ENCODE measurements at regions not wholly inside any gene's neighbourhood (a gene's known extent, or its start where the extent isn't known, plus 50 kb on each side); places are given as distances from the start of the nearest gene placed in this dataset.

- H3K4me3 ChIP-seq (ENCODE audit: low read depth, low read length), result no peak overlapping the region
- no peak for DNase-seq (ENCODE audit: low read depth)
These were observed 327.8 kb downstream of the IRX2 start for GRCh38 chr5:2423634-2424033.

GRCh38 chr5:2417301-2417700 is 334.2 kb downstream of the IRX2 start:
- no peak for DNase-seq (ENCODE audit: low read depth)

GRCh38 chr5:2415678-2416077 is 335.8 kb downstream of the IRX2 start:
- H3K4me3 ChIP-seq (ENCODE audit: low read depth, low read length), result no peak overlapping the region
- no peak for DNase-seq (ENCODE audit: low read depth)

More at GRCh38 chr5:2417301-2417700, 334.2 kb downstream of the IRX2 start:
- no peak overlapping the region for H3K4me3 ChIP-seq (ENCODE audit: low read depth, low read length)

GRCh38 chr5:2410451-2410850 is 341.0 kb downstream of the IRX2 start:
- H3K4me3 ChIP-seq (ENCODE audit: low read depth, low read length), result no peak overlapping the region
- DNase-seq (ENCODE audit: low read depth), result no peak

GRCh38 chr5:2403296-2403695 is 348.2 kb downstream of the IRX2 start:
- H3K4me3 ChIP-seq (ENCODE audit: low read depth, low read length), result no peak overlapping the region
- DNase-seq (ENCODE audit: low read depth), result no peak

- no peak overlapping the region for H3K4me3 ChIP-seq (ENCODE audit: low read depth, low read length)
- DNase-seq (ENCODE audit: low read depth), result no peak
These were observed 351.7 kb downstream of the IRX2 start for GRCh38 chr5:2399804-2400203.

- no peak overlapping the region for H3K4me3 ChIP-seq (ENCODE audit: low read depth, low read length)
- DNase-seq (ENCODE audit: low read depth), result no peak
These were observed 352.4 kb downstream of the IRX2 start for GRCh38 chr5:2399096-2399495.

- DNase-seq (ENCODE audit: low read depth), result no peak
- H3K4me3 ChIP-seq (ENCODE audit: low read depth, low read length), result no peak overlapping the region
These were observed 357.9 kb downstream of the IRX2 start for GRCh38 chr5:2393556-2393955.

GRCh38 chr5:2391566-2391965 is 359.9 kb downstream of the IRX2 start:
- no peak for DNase-seq (ENCODE audit: low read depth)
- H3K4me3 ChIP-seq (ENCODE audit: low read depth, low read length), result no peak overlapping the region

- no peak overlapping the region for H3K4me3 ChIP-seq (ENCODE audit: low read depth, low read length)
- no peak for DNase-seq (ENCODE audit: low read depth)
These were observed 360.5 kb downstream of the IRX2 start for GRCh38 chr5:2391021-2391420.

GRCh38 chr5:2388571-2388970 is 362.9 kb downstream of the IRX2 start:
- no peak for DNase-seq (ENCODE audit: low read depth)

GRCh38 chr5:2387634-2388325 is 363.7 kb downstream of the IRX2 start:
- DNase-seq (ENCODE audit: low read depth), result no peak
- no peak overlapping the region for H3K4me3 ChIP-seq (ENCODE audit: low read depth, low read length)

More at GRCh38 chr5:2388571-2388970, 362.9 kb downstream of the IRX2 start:
- no peak overlapping the region for H3K4me3 ChIP-seq (ENCODE audit: low read depth, low read length)

- no peak for DNase-seq (ENCODE audit: low read depth)
- H3K4me3 ChIP-seq (ENCODE audit: low read depth, low read length), result no peak overlapping the region
These were observed 364.2 kb downstream of the IRX2 start for GRCh38 chr5:2387250-2387633.

GRCh38 chr5:2385818-2386217 is 365.7 kb downstream of the IRX2 start:
- no peak overlapping the region for H3K4me3 ChIP-seq (ENCODE audit: low read depth, low read length)
- DNase-seq (ENCODE audit: low read depth), result no peak

- no peak for DNase-seq (ENCODE audit: low read depth)
- H3K4me3 ChIP-seq (ENCODE audit: low read depth, low read length), result no peak overlapping the region
These were observed 367.8 kb downstream of the IRX2 start for GRCh38 chr5:2383698-2384065.

GRCh38 chr5:2382776-2383697 is 368.4 kb downstream of the IRX2 start:
- DNase-seq (ENCODE audit: low read depth), result no peak
- H3K4me3 ChIP-seq (ENCODE audit: low read depth, low read length), result no peak overlapping the region

GRCh38 chr5:2381861-2382260 is 369.6 kb downstream of the IRX2 start:
- no peak for DNase-seq (ENCODE audit: low read depth)
- no peak overlapping the region for H3K4me3 ChIP-seq (ENCODE audit: low read depth, low read length)

GRCh38 chr5:2381070-2381469 is 370.4 kb downstream of the IRX2 start:
- H3K4me3 ChIP-seq (ENCODE audit: low read depth, low read length), result no peak overlapping the region
- DNase-seq (ENCODE audit: low read depth), result no peak

GRCh38 chr5:2378976-2379375 is 372.5 kb downstream of the IRX2 start:
- no peak for DNase-seq (ENCODE audit: low read depth)
- no peak overlapping the region for H3K4me3 ChIP-seq (ENCODE audit: low read depth, low read length)

GRCh38 chr5:2378108-2378507 is 373.4 kb downstream of the IRX2 start:
- no peak for DNase-seq (ENCODE audit: low read depth)
- H3K4me3 ChIP-seq (ENCODE audit: low read depth, low read length), result no peak overlapping the region

- H3K4me3 ChIP-seq (ENCODE audit: low read depth, low read length), result no peak overlapping the region
- DNase-seq (ENCODE audit: low read depth), result no peak
These were observed 375.0 kb downstream of the IRX2 start for GRCh38 chr5:2376486-2376885.

Data from skeletal muscle cell (primary cell).